ENCODE measurements at regions not wholly inside any gene's neighbourhood (a gene's known extent, or its start where the extent isn't known, plus 50 kb on each side); places are given as distances from the start of the nearest gene placed in this dataset.

GRCh38 chr13:64538711-64539110 lies 2691.4 kb downstream of the PCDH9 start:
- intact Hi-C loops (cut with DNase I): no loop called here
- no peak for ATAC-seq
- 94 to 95% (median 94%) methylated on average over 2 of the region's 2 CpGs for WGBS, 3 donors

GRCh38 chr13:64534302-64534701 lies 2695.8 kb downstream of the PCDH9 start:
- DNase-seq: no peak
- intact Hi-C loops (cut with DNase I): no loop called here
- Histone ChIP-seq H3K4me3 (no peak overlapping the region), H3K27ac (no peak overlapping the region), H3K4me1 (no peaks in the 10 kb centered on the region), H3K36me3 (ENCODE audit: insufficient read depth in 1 of 2, low read depth in 1 of 2) (no peaks in the 10 kb centered on the region), H3K9me3 (no peaks in the 10 kb centered on the region), H3K27me3 (ENCODE audit: insufficient read depth in 3 of 3, low read length in 2 of 3) (no peaks in the 10 kb centered on the region)
- 82 to 89% (median 83%) methylated on average over 2 of the region's 2 CpGs for WGBS, 3 donors
- no peak for ATAC-seq
- TF ChIP-seq CTCF (IDR thresholded peaks at IDR 0.05): no peak

More at GRCh38 chr13:64538711-64539110, 2691.4 kb downstream of the PCDH9 start:
- no peak for TF ChIP-seq CTCF (IDR thresholded peaks at IDR 0.05)
- H3K36me3 ChIP-seq (ENCODE audit: insufficient read depth in 1 of 2, low read depth in 1 of 2): no peaks in the 10 kb centered on the region
- H3K27ac ChIP-seq: no peak overlapping the region
- H3K27me3 ChIP-seq (ENCODE audit: insufficient read depth in 3 of 3, low read length in 2 of 3): no peaks in the 10 kb centered on the region
- H3K4me3 ChIP-seq: no peak overlapping the region
- H3K9me3 ChIP-seq: no peaks in the 10 kb centered on the region
- H3K4me1 ChIP-seq: no peaks in the 10 kb centered on the region
- DNase-seq: no peak

- Histone ChIP-seq H3K36me3 (ENCODE audit: insufficient read depth in 1 of 2, low read depth in 1 of 2) (no peaks in the 10 kb centered on the region), H3K27ac (no peak overlapping the region), H3K4me1 (no peaks in the 10 kb centered on the region), H3K4me3 (no peak overlapping the region), H3K27me3 (ENCODE audit: insufficient read depth in 3 of 3, low read length in 2 of 3) (no peaks in the 10 kb centered on the region), H3K9me3 (no peaks in the 10 kb centered on the region)
- intact Hi-C loops (cut with DNase I): no loop called here
- DNase-seq: no peak
- 91 to 96% (median 92%) methylated on average over 4 of the region's 4 CpGs for WGBS, 3 donors
- no peak for ATAC-seq
- no peak for TF ChIP-seq CTCF (IDR thresholded peaks at IDR 0.05)
Measured at GRCh38 chr13:64531400-64531799, 2698.7 kb downstream of the PCDH9 start.

- intact Hi-C loops (cut with DNase I): no loop called here
- no peaks in the 10 kb centered on the region for H3K9me3 ChIP-seq
- WGBS, 3 donors: 72 to 80% (median 72%) methylated on average over 2 of the region's 2 CpGs
- H3K4me3 ChIP-seq: no peak overlapping the region
- TF ChIP-seq CTCF (IDR thresholded peaks at IDR 0.05): no peak
- DNase-seq (no peak), ATAC-seq (no peak)
- no peaks in the 10 kb centered on the region for H3K4me1 ChIP-seq
- no peak overlapping the region for H3K27ac ChIP-seq
- H3K27me3 ChIP-seq (ENCODE audit: insufficient read depth in 3 of 3, low read length in 2 of 3): no peaks in the 10 kb centered on the region
- H3K36me3 ChIP-seq (ENCODE audit: insufficient read depth in 1 of 2, low read depth in 1 of 2): no peaks in the 10 kb centered on the region
Measured at GRCh38 chr13:64529874-64530485, 2700.2 kb downstream of the PCDH9 start.

- Histone ChIP-seq H3K9me3 (no peaks in the 10 kb centered on the region), H3K4me1 (no peaks in the 10 kb centered on the region), H3K27ac (no peak overlapping the region), H3K27me3 (ENCODE audit: insufficient read depth in 3 of 3, low read length in 2 of 3) (no peaks in the 10 kb centered on the region), H3K4me3 (no peak overlapping the region), H3K36me3 (ENCODE audit: insufficient read depth in 1 of 2, low read depth in 1 of 2) (no peaks in the 10 kb centered on the region)
- 30 to 44% (median 34%) methylated on average over 1 of the region's 1 CpG for WGBS, 3 donors
- intact Hi-C loops (cut with DNase I): no loop called here
- TF ChIP-seq CTCF (IDR thresholded peaks at IDR 0.05): no peak
- no peak for ATAC-seq
- no peak for DNase-seq
Measured at GRCh38 chr13:64528838-64529237, 2701.3 kb downstream of the PCDH9 start.

Measured in psoas muscle (tissue), 7 donors.